ENCODE measurements at regions not wholly inside any gene's neighbourhood (a gene's known extent, or its start where the extent isn't known, plus 50 kb on each side); places are given as distances from the start of the nearest gene placed in this dataset.

DNA sequence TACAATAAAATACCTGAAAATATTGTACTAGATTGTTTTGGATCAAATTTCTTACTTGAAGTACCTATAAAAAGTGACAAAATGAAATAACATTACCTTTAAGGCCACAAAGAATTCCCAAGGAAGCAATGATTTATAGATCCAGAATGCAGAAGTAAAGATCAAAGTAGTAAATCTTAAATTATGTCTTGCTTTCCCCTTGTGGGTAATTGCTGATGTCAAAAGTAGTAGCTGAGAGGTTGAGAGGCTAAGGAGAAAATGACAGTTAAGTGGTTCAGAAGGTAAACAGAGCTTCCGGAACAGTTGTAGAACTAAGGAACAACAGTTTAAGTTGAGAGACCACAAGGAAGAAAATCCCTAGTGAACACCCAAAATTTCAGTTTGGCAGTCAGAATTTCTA is 358.3 kb downstream of the GABRG1 start:
- Histone ChIP-seq H3K4me3 (ENCODE audit: low read depth, low read length) (no peak overlapping the region), H3K9me3 (no peaks in the 10 kb centered on the region), H3K4me1 (no peaks in the 10 kb centered on the region), H3K27me3 (replicated peaks; ENCODE audit: control insufficient read depth, insufficient read depth, low read length) (no peaks in the 10 kb centered on the region), H3K36me3 (ENCODE audit: control insufficient read depth, insufficient read depth, low read length) (no peaks in the 10 kb centered on the region)
- POLR2A ChIA-PET = no interaction called here
- CTCF ChIA-PET = no interaction called here
- TF ChIP-seq, protein P1, sequence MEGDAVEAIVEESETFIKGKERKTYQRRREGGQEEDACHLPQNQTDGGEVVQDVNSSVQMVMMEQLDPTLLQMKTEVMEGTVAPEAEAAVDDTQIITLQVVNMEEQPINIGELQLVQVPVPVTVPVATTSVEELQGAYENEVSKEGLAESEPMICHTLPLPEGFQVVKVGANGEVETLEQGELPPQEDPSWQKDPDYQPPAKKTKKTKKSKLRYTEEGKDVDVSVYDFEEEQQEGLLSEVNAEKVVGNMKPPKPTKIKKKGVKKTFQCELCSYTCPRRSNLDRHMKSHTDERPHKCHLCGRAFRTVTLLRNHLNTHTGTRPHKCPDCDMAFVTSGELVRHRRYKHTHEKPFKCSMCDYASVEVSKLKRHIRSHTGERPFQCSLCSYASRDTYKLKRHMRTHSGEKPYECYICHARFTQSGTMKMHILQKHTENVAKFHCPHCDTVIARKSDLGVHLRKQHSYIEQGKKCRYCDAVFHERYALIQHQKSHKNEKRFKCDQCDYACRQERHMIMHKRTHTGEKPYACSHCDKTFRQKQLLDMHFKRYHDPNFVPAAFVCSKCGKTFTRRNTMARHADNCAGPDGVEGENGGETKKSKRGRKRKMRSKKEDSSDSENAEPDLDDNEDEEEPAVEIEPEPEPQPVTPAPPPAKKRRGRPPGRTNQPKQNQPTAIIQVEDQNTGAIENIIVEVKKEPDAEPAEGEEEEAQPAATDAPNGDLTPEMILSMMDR (IDR thresholded peaks at IDR 0.05; ENCODE audit: insufficient read depth in 1 of 2, low read depth in 1 of 2, low read length in 1 of 2, severe bottlenecking in 1 of 2, unreplicated experiment in 1 of 2) = no peak
- H3K27me3 Mint-ChIP-seq (ENCODE audit: insufficient read depth, unreplicated experiment) = no peaks in the 10 kb centered on the region
- no TSS peak for BruUV-seq (replicated peaks)
- H3K9me3 Mint-ChIP-seq (ENCODE audit: unreplicated experiment) = no peaks in the 10 kb centered on the region
- no peak overlapping the region for H3K27ac Mint-ChIP-seq (ENCODE audit: unreplicated experiment)
- H3K4me3 Mint-ChIP-seq (ENCODE audit: unreplicated experiment) = no peak overlapping the region
- DNase-seq = no peak
- intact Hi-C loops (cut with micrococcal nuclease; ENCODE audit: unreplicated experiment) = no loop called here
- H3K4me1 Mint-ChIP-seq (ENCODE audit: low read depth, unreplicated experiment) = no peaks in the 10 kb centered on the region
- H3K36me3 Mint-ChIP-seq (ENCODE audit: insufficient read depth, unreplicated experiment) = peaks cover 6% of the 10 kb centered on the region

DNA sequence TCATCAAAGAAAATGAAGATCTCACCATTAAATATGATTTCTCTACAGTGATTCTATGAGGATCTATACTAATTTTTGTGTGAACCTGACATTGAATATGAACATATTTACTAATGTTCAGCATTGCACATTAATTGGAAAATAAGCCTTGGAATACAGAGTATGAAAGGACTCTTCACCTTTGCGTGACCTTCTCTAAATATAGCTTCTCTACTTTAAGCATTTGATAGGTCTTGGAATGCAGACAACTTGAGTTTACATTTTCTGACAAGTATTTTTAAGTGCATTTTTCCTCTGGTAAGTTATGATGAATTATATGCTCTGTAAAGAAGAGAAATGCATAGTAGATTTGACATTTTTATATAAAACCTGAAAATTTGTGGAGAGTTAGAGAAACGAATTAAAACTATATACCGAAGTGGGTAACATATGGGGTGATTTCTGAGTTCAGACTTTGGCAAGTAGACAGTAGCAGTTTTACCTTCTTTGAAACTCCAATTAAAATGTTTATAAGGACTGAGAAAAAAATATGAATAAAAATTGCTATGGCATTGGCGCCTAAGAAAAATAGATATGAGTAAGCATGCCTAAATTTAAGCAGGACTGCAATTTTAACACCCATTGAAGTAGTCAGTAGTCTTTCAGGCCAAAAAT is 371.9 kb downstream of the GABRG1 start:
- no peaks in the 10 kb centered on the region for H3K36me3 Mint-ChIP-seq (ENCODE audit: insufficient read depth, unreplicated experiment)
- intact Hi-C loops (cut with micrococcal nuclease; ENCODE audit: unreplicated experiment) = no loop called here

DNA sequence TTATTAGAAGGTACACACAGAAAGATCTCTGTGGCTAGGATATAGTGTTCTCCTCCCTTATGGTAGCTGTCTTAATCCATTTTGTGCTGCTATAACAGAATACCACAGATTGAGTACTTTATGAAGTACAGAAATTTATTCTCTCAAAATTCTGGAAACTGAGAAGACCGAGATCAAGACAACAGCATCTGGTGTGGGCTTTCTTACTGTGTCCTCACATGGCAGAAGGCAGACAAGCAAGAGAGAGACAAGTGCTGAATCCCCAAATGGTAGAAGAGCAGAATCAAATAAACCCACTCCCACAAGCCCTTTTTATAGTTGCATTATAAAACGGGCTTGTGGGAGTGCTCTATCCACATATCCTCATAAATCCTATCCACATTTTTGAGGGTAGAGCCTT is 373.1 kb downstream of the GABRG1 start:
- Mint-ChIP-seq H3K4me3 (ENCODE audit: unreplicated experiment) (no peak overlapping the region), H3K27ac (ENCODE audit: unreplicated experiment) (no peak overlapping the region), H3K27me3 (ENCODE audit: insufficient read depth, unreplicated experiment) (no peaks in the 10 kb centered on the region), H3K36me3 (ENCODE audit: insufficient read depth, unreplicated experiment) (no peaks in the 10 kb centered on the region), H3K4me1 (ENCODE audit: low read depth, unreplicated experiment) (no peaks in the 10 kb centered on the region), H3K9me3 (ENCODE audit: unreplicated experiment) (no peaks in the 10 kb centered on the region)
- ChIA-PET CTCF (no interaction called here), POLR2A (no interaction called here)
- BruUV-seq (replicated peaks) = no TSS peak
- Histone ChIP-seq H3K4me1 (no peaks in the 10 kb centered on the region), H3K9me3 (no peaks in the 10 kb centered on the region), H3K4me3 (ENCODE audit: low read depth, low read length) (no peak overlapping the region), H3K27me3 (replicated peaks; ENCODE audit: control insufficient read depth, insufficient read depth, low read length) (no peaks in the 10 kb centered on the region), H3K36me3 (ENCODE audit: control insufficient read depth, insufficient read depth, low read length) (no peaks in the 10 kb centered on the region)
- TF ChIP-seq, protein P1 (IDR thresholded peaks at IDR 0.05; ENCODE audit: insufficient read depth in 1 of 2, low read depth in 1 of 2, low read length in 1 of 2, severe bottlenecking in 1 of 2, unreplicated experiment in 1 of 2) = no peak
- intact Hi-C loops (cut with micrococcal nuclease; ENCODE audit: unreplicated experiment) = no loop called here
- DNase-seq = no peak

More for the DNA sequence above, 371.9 kb downstream of the GABRG1 start:
- Histone ChIP-seq H3K36me3 (ENCODE audit: control insufficient read depth, insufficient read depth, low read length) (no peaks in the 10 kb centered on the region), H3K27me3 (replicated peaks; ENCODE audit: control insufficient read depth, insufficient read depth, low read length) (no peaks in the 10 kb centered on the region), H3K4me3 (ENCODE audit: low read depth, low read length) (no peak overlapping the region), H3K9me3 (no peaks in the 10 kb centered on the region), H3K4me1 (no peaks in the 10 kb centered on the region)
- Mint-ChIP-seq H3K4me1 (ENCODE audit: low read depth, unreplicated experiment) (no peaks in the 10 kb centered on the region), H3K27ac (ENCODE audit: unreplicated experiment) (no peak overlapping the region), H3K27me3 (ENCODE audit: insufficient read depth, unreplicated experiment) (no peaks in the 10 kb centered on the region), H3K4me3 (ENCODE audit: unreplicated experiment) (no peak overlapping the region), H3K9me3 (ENCODE audit: unreplicated experiment) (no peaks in the 10 kb centered on the region)
- DNase-seq = no peak
- ChIA-PET CTCF (no interaction called here), POLR2A (no interaction called here)
- TF ChIP-seq, protein P1 (IDR thresholded peaks at IDR 0.05; ENCODE audit: insufficient read depth in 1 of 2, low read depth in 1 of 2, low read length in 1 of 2, severe bottlenecking in 1 of 2, unreplicated experiment in 1 of 2) = no peak
- no TSS peak for BruUV-seq (replicated peaks)

All from Caco-2 (cell line).